SK-N-SH (cell line): ENCODE measurements at regions not wholly inside any gene's neighbourhood (a gene's known extent, or its start where the extent isn't known, plus 50 kb on each side); places are given as distances from the start of the nearest gene placed in this dataset.

Source experiments
- CTCF ChIA-PET: fragments of 300-600, 350-600 bp; formaldehyde crosslinking; extraction: SDS; loops from one replicate; lab custom pipeline; 2021; lab: Yijun Ruan, JAX
- POLR2A ChIA-PET: fragments of 350-600 bp; sonication (Branson Sonifier 250); formaldehyde crosslinking; extraction: SDS; loops from one replicate; lab custom pipeline; 2020; ENCODE audit warnings: antibody characterized with exemption, inconsistent platforms; lab: Yijun Ruan, JAX
- DNase-seq: peaks from one replicate; pipeline ENCODE4 v3.0.0; 2012
- H2AFZ ChIP-seq: fragments of 200-600 bp; sonication (generic); 2 replicates; pipeline ENCODE4 v1.8.1; 2016; ENCODE audit warnings: antibody characterized with exemption, mild to moderate bottlenecking, low read depth
- H3F3A ChIP-seq: fragments of 200-600 bp; sonication (generic); replicated peaks from 2 replicates; pipeline ENCODE3; 2016; ENCODE audit warnings: antibody characterized with exemption, mild to moderate bottlenecking; ENCODE audit not compliant: insufficient read depth
- H3K27ac ChIP-seq, 2 experiments: fragments of 200-500 bp in 1 of 2; fragments of 200-600 bp in 1 of 2; sonication (Bioruptor generic) in 1 of 2; sonication (generic), shearing (Covaris generic) in 1 of 2; 2 replicates each; pipeline versions ENCODE4 v1.5.1 to v1.6.1; 2014 to 2016; ENCODE audit warnings: low read depth in 2 of 2, inconsistent platforms in 1 of 2, low read length in 1 of 2, mild to moderate bottlenecking in 1 of 2, mixed read lengths in 1 of 2
- H3K27me3 ChIP-seq: fragments of 200-600 bp; sonication (generic), shearing (Covaris generic); 2 replicates; pipeline ENCODE4 v1.6.1; 2016; ENCODE audit warnings: mixed run types; ENCODE audit not compliant: insufficient read depth
- H3K36me3 ChIP-seq, 2 experiments: fragments of 200-500 bp in 1 of 2; fragments of 200-600 bp in 1 of 2; sonication (Bioruptor generic) in 1 of 2; sonication (generic) in 1 of 2; replicated peaks in 1 of 2; 2 replicates each; pipeline versions ENCODE3 to v1.5.1; 2014 to 2016; ENCODE audit warnings: low read length in 1 of 2, mild to moderate bottlenecking in 1 of 2; ENCODE audit not compliant: insufficient read depth in 2 of 2, control insufficient read depth in 1 of 2
- H3K4me1 ChIP-seq, 2 experiments: fragments of 200-500 bp in 1 of 2; fragments of 200-600 bp in 1 of 2; sonication (Bioruptor generic) in 1 of 2; sonication (generic), shearing (Covaris generic) in 1 of 2; 2 replicates each; pipeline versions ENCODE4 v1.5.1 to v1.6.1; 2014 to 2016; ENCODE audit warnings: low read depth in 1 of 2, low read length in 1 of 2, mixed run types in 1 of 2; ENCODE audit not compliant: insufficient read depth in 2 of 2, control insufficient read depth in 1 of 2
- H3K4me2 ChIP-seq: fragments of 200-600 bp; sonication (generic), shearing (Covaris generic); 2 replicates; pipeline ENCODE4 v1.6.1; 2017; ENCODE audit warnings: mixed run types
- H3K4me3 ChIP-seq, 2 experiments: fragments of 200-500 bp in 1 of 2; fragments of 200-600 bp in 1 of 2; sonication (Bioruptor generic) in 1 of 2; sonication (generic), shearing (Covaris generic) in 1 of 2; 2 replicates each; pipeline versions ENCODE4 v1.5.1 to v1.8.1; 2014 to 2016; ENCODE audit warnings: low read depth in 2 of 2, inconsistent platforms in 1 of 2, low read length in 1 of 2, mild to moderate bottlenecking in 1 of 2, mixed read lengths in 1 of 2, moderate library complexity in 1 of 2
- H3K79me2 ChIP-seq: fragments of 200-600 bp; sonication (generic); 2 replicates; pipeline ENCODE4 v1.8.1; 2017; ENCODE audit warnings: mild to moderate bottlenecking; ENCODE audit not compliant: insufficient read depth
- H3K9ac ChIP-seq: fragments of 200-600 bp; sonication (generic); 2 replicates; pipeline ENCODE4 v1.6.1; 2017; ENCODE audit warnings: mixed run types
- H3K9me2 ChIP-seq: fragments of 200-600 bp; sonication (generic); 2 replicates; pipeline ENCODE4 v1.6.1; 2017; ENCODE audit warnings: mixed run types
- H3K9me3 ChIP-seq: fragments of 200-600 bp; sonication (generic); 2 replicates; pipeline ENCODE4 v1.6.1; 2017; ENCODE audit warnings: mixed run types, mild to moderate bottlenecking, moderate library complexity
- H4K20me1 ChIP-seq: fragments of 200-600 bp; sonication (generic); 2 replicates; pipeline ENCODE4 v1.6.1; 2017; ENCODE audit warnings: mild to moderate bottlenecking, mixed run types; ENCODE audit not compliant: insufficient read depth
- CHD2 ChIP-seq: fragments of 150-350 bp; IDR thresholded peaks from 2 replicates; pipeline ENCODE4 v1.6.1; 2018; ENCODE audit warnings: low read length; ENCODE audit not compliant: partially characterized antibody
- ELF1 ChIP-seq: IDR thresholded peaks from 2 replicates; pipeline ENCODE4 v1.4.0; 2012
- EP300 ChIP-seq, 2 experiments: IDR thresholded peaks; 2 replicates each; pipeline versions ENCODE4 v1.4.0 to v1.6.1; 2012; ENCODE audit warnings: borderline replicate concordance in 1 of 2, low read depth in 1 of 2, low read length in 1 of 2
- FOSL2 ChIP-seq: IDR thresholded peaks from 2 replicates; pipeline ENCODE4 v1.4.0; 2012; ENCODE audit warnings: low read depth, mild to moderate bottlenecking, moderate library complexity, borderline replicate concordance
- FOXM1 ChIP-seq: IDR thresholded peaks from 2 replicates; pipeline ENCODE4 v1.4.0; 2012; ENCODE audit warnings: low read depth, mild to moderate bottlenecking
- JUND ChIP-seq: IDR thresholded peaks from 2 replicates; pipeline ENCODE4 v1.4.0; 2012
- MAX ChIP-seq: IDR thresholded peaks from 2 replicates; pipeline ENCODE4 v1.4.0; 2012; ENCODE audit warnings: low read depth
- NFIC ChIP-seq: IDR thresholded peaks from 2 replicates; pipeline ENCODE4 v1.4.0; 2012; ENCODE audit warnings: borderline replicate concordance
- PBX3 ChIP-seq: IDR thresholded peaks from 2 replicates; pipeline ENCODE4; 2012
- POLR2AphosphoS5 ChIP-seq: IDR thresholded peaks from 2 replicates; pipeline ENCODE4 v1.6.1; 2012; ENCODE audit warnings: low read depth, low read length
- RCOR1 ChIP-seq: fragments of 150-350 bp; IDR thresholded peaks from 2 replicates; pipeline ENCODE4 v1.6.1; 2017; ENCODE audit warnings: antibody characterized with exemption, low read length
- REST ChIP-seq: IDR thresholded peaks from 2 replicates; pipeline ENCODE4 v1.6.1; 2012; ENCODE audit warnings: mild to moderate bottlenecking, low read depth, low read length, moderate library complexity
- RXRA ChIP-seq: IDR thresholded peaks from 2 replicates; pipeline ENCODE4 v1.4.0; 2012; ENCODE audit warnings: low read depth, mild to moderate bottlenecking, borderline replicate concordance
- TAF1 ChIP-seq: IDR thresholded peaks from 2 replicates; pipeline ENCODE4 v1.6.1; 2012; ENCODE audit warnings: low read depth, mild to moderate bottlenecking, low read length, moderate library complexity, borderline replicate concordance
- TCF12 ChIP-seq: IDR thresholded peaks from 2 replicates; pipeline ENCODE4 v1.4.0; 2012
- TEAD4 ChIP-seq: IDR thresholded peaks from 2 replicates; pipeline ENCODE4 v1.4.0; 2012; ENCODE audit warnings: mild to moderate bottlenecking, borderline replicate concordance; ENCODE audit not compliant: insufficient read depth
- ZBTB33 ChIP-seq: IDR thresholded peaks from 2 replicates; pipeline ENCODE4 v1.4.0; 2012; ENCODE audit warnings: low read depth, borderline replicate concordance
- WGBS: methylation state at CpG from one replicate; pipeline ENCODE4 v1.1.6; 2017; ENCODE audit warnings: low lambda C conversion rate; 5-methylcytosine and 5-hydroxymethylcytosine counted together

- peaks cover 6 to 15% of the 10 kb centered on the region in 2 experiments; a peak in 2 of 4 replicates for H3K4me1 ChIP-seq
- POLR2A ChIA-PET, result no interaction called here
- H3K27me3 ChIP-seq, result no peaks in the 10 kb centered on the region
- no peak overlapping the region for H3K9ac ChIP-seq
- H3K4me3 ChIP-seq, result no peak overlapping the region
- TF ChIP-seq RXRA (no peak), EP300 (IDR thresholded peaks at IDR 0.05; ENCODE audit: borderline replicate concordance in 1 of 2, low read depth in 1 of 2, low read length in 1 of 2) (0 out of 4 replicates have a peak, but pooled peaks of 1 of the 2 experiments have one; percentile 42), RCOR1 (no peak)
- no peak for DNase-seq
- CTCF ChIA-PET, result interaction anchor here (1.0 kb wide), 1 partner anchor 8 kb away, joined by 3 read pairs; no protein-coding TSS in a partner anchor
- H3K36me3 ChIP-seq, result no peaks in the 10 kb centered on the region
- peak overlapping the region in 1 of 2 experiments; percentile 44; a peak in 2 of 4 replicates for H3K27ac ChIP-seq
- H3K9me2 ChIP-seq, result no peaks in the 10 kb centered on the region
- H4K20me1 ChIP-seq, result no peaks in the 10 kb centered on the region
- H3F3A ChIP-seq, result no peaks in the 10 kb centered on the region
- no peak overlapping the region for H2AFZ ChIP-seq
- 68% methylated on average over 7 of the region's 8 CpGs for WGBS
- no peaks in the 10 kb centered on the region for H3K9me3 ChIP-seq
- no peaks in the 10 kb centered on the region for H3K79me2 ChIP-seq
- peak overlapping the region; percentile 30; the same call in 1 of the 2 replicates for H3K4me2 ChIP-seq
Observed at GRCh38 chr12:42757624-42758119, 168.1 kb upstream of the PRICKLE1 start.

DNA sequence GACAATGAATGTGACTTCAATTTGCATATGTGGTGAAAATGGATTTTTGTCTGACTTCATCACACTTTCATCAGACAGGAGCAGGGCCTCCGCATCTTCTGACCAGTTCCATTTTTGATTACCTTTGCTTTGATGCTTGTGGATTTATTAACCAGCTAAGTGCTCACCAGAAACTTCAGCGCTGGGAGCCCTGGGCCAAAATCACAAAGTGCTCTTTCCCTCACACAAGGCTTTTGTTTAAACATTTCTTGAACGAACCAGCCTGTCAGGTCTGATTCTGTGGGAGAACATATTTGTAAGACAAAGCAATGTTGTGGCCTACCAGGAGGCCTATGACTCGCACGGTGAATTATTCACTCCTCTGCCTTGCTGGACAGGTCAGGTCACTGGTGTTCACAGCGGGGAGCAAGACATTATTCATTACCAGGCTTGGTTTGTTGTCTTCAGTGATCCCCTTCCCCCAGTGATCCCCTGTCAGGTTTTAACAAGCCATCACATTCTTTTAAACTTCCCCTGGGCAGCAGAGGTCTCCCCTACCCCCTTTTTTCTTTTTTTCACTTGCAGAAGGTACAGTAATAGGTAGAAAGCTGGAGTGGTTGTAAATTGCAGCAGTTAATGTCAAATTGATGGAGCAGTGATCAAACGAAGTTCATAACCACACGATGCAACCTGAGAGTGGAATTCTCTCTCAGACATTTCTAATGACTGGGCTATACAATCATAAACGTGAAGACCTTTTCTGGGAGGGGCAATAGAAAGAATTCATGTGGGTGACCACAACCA lies 167.5 kb upstream of the PRICKLE1 start:
- Histone ChIP-seq H3F3A (no peaks in the 10 kb centered on the region), H3K4me3 (no peak overlapping the region), H3K9me3 (no peaks in the 10 kb centered on the region), H3K4me2 (peak overlapping the region; percentile 30; the same call in 1 of the 2 replicates), H2AFZ (peak overlapping the region; percentile 13; the same call in 1 of the 2 replicates), H3K27me3 (no peaks in the 10 kb centered on the region), H3K79me2 (no peaks in the 10 kb centered on the region), H3K9ac (peak overlapping the region; percentile 17; the same call in 1 of the 2 replicates), H3K4me1 (peaks cover 6 to 15% of the 10 kb centered on the region in 2 experiments; a peak in 2 of 4 replicates), H4K20me1 (no peaks in the 10 kb centered on the region), H3K27ac (peak overlapping the region in 1 of 2 experiments; percentile 44; a peak in 2 of 4 replicates), H3K9me2 (no peaks in the 10 kb centered on the region), H3K36me3 (no peaks in the 10 kb centered on the region)
- WGBS, result 18% methylated on average over 9 of the region's 9 CpGs
- DNase-seq, result no peak
- CTCF ChIA-PET, result interaction anchor here (1.0 kb wide), 1 partner anchor 9 kb away, joined by 3 read pairs; no protein-coding TSS in a partner anchor
- POLR2A ChIA-PET, result no interaction called here
- TF ChIP-seq NFIC, result peak; percentile 44; the same call in 1 of the 2 replicates
- no peak for TF ChIP-seq ZBTB33
- no peak for TF ChIP-seq TAF1
- peak; percentile 93 for TF ChIP-seq PBX3
- peak; percentile 40; the same call in 1 of the 2 replicates for TF ChIP-seq POLR2AphosphoS5
- TF ChIP-seq TEAD4, result peak; percentile 79
- TF ChIP-seq MAX, result no peak
- 0 out of 2 replicates have a peak, but pooled peaks have one; percentile 42 for TF ChIP-seq FOXM1
- peak; percentile 76 for TF ChIP-seq JUND
- TF ChIP-seq ELF1, result no peak
- 0 out of 2 replicates have a peak, but pooled peaks have one; percentile 56 for TF ChIP-seq REST
- peak; percentile 68; the same call in 1 of the 2 replicates for TF ChIP-seq FOSL2
- no peak for TF ChIP-seq RCOR1
- no peak for TF ChIP-seq CHD2
- TF ChIP-seq TCF12, result peak; percentile 82
